ENCODE measurements at regions not wholly inside any gene's neighbourhood (a gene's known extent, or its start where the extent isn't known, plus 50 kb on each side); places are given as distances from the start of the nearest gene placed in this dataset.

DNA sequence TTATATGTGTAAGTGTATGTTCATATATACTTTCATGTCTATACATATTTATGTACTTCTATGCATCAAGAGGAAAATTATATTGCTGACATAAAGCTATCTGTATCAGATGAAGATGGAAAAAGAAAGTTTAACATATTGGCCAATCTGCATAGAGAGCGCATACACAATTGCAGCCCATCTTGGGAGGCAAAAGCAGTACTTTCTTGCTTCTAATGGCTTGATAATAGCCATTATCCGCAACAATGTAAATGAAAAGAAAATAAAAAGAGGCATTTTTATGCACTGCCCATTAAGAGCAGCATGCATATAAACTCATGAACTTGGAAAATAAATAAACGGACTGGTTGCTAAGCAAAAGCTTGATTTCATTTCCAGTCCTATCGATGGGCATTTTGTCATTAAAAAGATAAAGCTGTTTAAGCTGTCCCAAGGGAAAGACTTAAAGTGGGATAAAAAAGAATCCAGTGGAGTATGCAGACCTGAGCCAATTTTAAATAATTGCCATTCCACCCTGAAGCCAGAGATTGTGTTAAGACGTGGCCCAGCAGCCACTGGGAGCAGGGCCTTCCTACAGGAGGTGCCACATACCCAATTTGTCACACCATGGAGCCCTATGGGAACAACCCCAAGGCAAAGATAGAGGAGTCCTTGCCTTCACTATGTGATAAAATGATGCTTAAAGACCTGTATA is 183.6 kb upstream of the CDH11 start:
- no TSS peak for BruUV-seq (replicated peaks)
- H3K4me3 ChIP-seq (replicated peaks in 1 of 3; ENCODE audit: insufficient read depth in 1 of 3, low read depth in 2 of 3, low read length in 3 of 3), result no peak overlapping the region
- TF ChIP-seq, protein P1, sequence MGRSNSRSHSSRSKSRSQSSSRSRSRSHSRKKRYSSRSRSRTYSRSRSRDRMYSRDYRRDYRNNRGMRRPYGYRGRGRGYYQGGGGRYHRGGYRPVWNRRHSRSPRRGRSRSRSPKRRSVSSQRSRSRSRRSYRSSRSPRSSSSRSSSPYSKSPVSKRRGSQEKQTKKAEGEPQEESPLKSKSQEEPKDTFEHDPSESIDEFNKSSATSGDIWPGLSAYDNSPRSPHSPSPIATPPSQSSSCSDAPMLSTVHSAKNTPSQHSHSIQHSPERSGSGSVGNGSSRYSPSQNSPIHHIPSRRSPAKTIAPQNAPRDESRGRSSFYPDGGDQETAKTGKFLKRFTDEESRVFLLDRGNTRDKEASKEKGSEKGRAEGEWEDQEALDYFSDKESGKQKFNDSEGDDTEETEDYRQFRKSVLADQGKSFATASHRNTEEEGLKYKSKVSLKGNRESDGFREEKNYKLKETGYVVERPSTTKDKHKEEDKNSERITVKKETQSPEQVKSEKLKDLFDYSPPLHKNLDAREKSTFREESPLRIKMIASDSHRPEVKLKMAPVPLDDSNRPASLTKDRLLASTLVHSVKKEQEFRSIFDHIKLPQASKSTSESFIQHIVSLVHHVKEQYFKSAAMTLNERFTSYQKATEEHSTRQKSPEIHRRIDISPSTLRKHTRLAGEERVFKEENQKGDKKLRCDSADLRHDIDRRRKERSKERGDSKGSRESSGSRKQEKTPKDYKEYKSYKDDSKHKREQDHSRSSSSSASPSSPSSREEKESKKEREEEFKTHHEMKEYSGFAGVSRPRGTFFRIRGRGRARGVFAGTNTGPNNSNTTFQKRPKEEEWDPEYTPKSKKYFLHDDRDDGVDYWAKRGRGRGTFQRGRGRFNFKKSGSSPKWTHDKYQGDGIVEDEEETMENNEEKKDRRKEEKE (IDR thresholded peaks at IDR 0.05), result no peak
- TF ChIP-seq, protein P2, sequence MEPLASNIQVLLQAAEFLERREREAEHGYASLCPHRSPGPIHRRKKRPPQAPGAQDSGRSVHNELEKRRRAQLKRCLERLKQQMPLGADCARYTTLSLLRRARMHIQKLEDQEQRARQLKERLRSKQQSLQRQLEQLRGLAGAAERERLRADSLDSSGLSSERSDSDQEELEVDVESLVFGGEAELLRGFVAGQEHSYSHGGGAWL (CRISPR knock-in tag; IDR thresholded peaks at IDR 0.05), result no peak
- no peak for TF ChIP-seq SNRNP70 (IDR thresholded peaks at IDR 0.05; ENCODE audit: low read depth, low read length)
- no peak for TF ChIP-seq RFX3 (CRISPR knock-in tag; IDR thresholded peaks at IDR 0.05)
- TF ChIP-seq ZNF616 (CRISPR knock-in tag; IDR thresholded peaks at IDR 0.05; ENCODE audit: low read depth), result no peak
- no peak for TF ChIP-seq PAX8 (CRISPR knock-in tag; IDR thresholded peaks at IDR 0.05; ENCODE audit: borderline replicate concordance)
- no peak for TF ChIP-seq ZNF124 (CRISPR knock-in tag; IDR thresholded peaks at IDR 0.05)
- TF ChIP-seq ZNF713 (CRISPR knock-in tag; IDR thresholded peaks at IDR 0.05), result no peak
- TF ChIP-seq, protein P3, sequence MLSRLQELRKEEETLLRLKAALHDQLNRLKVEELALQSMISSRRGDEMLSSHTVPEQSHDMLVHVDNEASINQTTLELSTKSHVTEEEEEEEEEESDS (CRISPR knock-in tag; IDR thresholded peaks at IDR 0.05; ENCODE audit: borderline replicate concordance), result no peak
- TF ChIP-seq, protein P4, sequence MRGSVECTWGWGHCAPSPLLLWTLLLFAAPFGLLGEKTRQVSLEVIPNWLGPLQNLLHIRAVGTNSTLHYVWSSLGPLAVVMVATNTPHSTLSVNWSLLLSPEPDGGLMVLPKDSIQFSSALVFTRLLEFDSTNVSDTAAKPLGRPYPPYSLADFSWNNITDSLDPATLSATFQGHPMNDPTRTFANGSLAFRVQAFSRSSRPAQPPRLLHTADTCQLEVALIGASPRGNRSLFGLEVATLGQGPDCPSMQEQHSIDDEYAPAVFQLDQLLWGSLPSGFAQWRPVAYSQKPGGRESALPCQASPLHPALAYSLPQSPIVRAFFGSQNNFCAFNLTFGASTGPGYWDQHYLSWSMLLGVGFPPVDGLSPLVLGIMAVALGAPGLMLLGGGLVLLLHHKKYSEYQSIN (CRISPR knock-in tag; IDR thresholded peaks at IDR 0.05; ENCODE audit: borderline replicate concordance), result no peak
- no peak for TF ChIP-seq KAT2B (IDR thresholded peaks at IDR 0.05; ENCODE audit: borderline replicate concordance, low read depth, low read length)
- TF ChIP-seq, protein P5, sequence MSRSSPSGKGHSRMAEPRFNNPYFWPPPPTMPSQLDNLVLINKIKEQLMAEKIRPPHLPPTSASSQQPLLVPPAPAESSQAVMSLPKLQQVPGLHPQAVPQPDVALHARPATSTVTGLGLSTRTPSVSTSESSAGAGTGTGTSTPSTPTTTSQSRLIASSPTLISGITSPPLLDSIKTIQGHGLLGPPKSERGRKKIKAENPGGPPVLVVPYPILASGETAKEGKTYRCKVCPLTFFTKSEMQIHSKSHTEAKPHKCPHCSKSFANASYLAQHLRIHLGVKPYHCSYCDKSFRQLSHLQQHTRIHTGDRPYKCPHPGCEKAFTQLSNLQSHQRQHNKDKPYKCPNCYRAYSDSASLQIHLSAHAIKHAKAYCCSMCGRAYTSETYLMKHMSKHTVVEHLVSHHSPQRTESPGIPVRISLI (CRISPR knock-in tag; IDR thresholded peaks at IDR 0.05; ENCODE audit: borderline replicate concordance), result no peak
- TF ChIP-seq, protein P6, sequence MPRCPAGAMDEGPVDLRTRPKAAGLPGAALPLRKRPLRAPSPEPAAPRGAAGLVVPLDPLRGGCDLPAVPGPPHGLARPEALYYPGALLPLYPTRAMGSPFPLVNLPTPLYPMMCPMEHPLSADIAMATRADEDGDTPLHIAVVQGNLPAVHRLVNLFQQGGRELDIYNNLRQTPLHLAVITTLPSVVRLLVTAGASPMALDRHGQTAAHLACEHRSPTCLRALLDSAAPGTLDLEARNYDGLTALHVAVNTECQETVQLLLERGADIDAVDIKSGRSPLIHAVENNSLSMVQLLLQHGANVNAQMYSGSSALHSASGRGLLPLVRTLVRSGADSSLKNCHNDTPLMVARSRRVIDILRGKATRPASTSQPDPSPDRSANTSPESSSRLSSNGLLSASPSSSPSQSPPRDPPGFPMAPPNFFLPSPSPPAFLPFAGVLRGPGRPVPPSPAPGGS (CRISPR knock-in tag; IDR thresholded peaks at IDR 0.05), result no peak
- CTCF ChIA-PET (ENCODE audit: low intra/inter-chr PET ratio, low total read pairs), result no interaction called here
- POLR2A ChIA-PET, result no interaction called here
- FAIRE-seq (no peak), DNase-seq (ENCODE audit: low spot score) (no peak), ATAC-seq (no peak)
- no peak overlapping the region for H3K4me2 ChIP-seq (ENCODE audit: low read depth, low read length)
- no peaks in the 10 kb centered on the region for H4K20me1 ChIP-seq (ENCODE audit: insufficient read depth, low read length)
- no peak overlapping the region for H2AFZ ChIP-seq (ENCODE audit: low read length)
- no peaks in the 10 kb centered on the region for H3K4me1 ChIP-seq (ENCODE audit: insufficient read depth, low read length)
- no peak overlapping the region for H3K27ac ChIP-seq (ENCODE audit: extremely low read length, insufficient read depth, low read length)
- no peaks in the 10 kb centered on the region for H3K9me3 ChIP-seq (ENCODE audit: low read length)
- no peaks in the 10 kb centered on the region for H3K27me3 ChIP-seq (ENCODE audit: control insufficient read depth in 1 of 2, insufficient read depth in 2 of 2, low read length in 2 of 2)
- 2% methylated on average over 5 of the region's 5 CpGs for WGBS (ENCODE audit: low lambda C conversion rate)
- no peaks in the 10 kb centered on the region for H3K36me3 ChIP-seq (replicated peaks in 1 of 2; ENCODE audit: control insufficient read depth in 1 of 2, insufficient read depth in 2 of 2, low read length in 2 of 2)
- H3K9ac ChIP-seq (ENCODE audit: insufficient read depth, low read depth, low read length), result no peak overlapping the region
- H3K79me2 ChIP-seq (ENCODE audit: insufficient read depth, low read length), result no peaks in the 10 kb centered on the region
- in situ Hi-C loops (cut with HindIII; ENCODE audit: extremely low pct_ligation_motif_present, low pct_unique_long_range_greater_than_20kb) (no loop called here), intact Hi-C loops (cut with micrococcal nuclease; ENCODE audit: unreplicated experiment) (no loop called here)
